ENCODE measurements at regions not wholly inside any gene's neighbourhood (a gene's known extent, or its start where the extent isn't known, plus 50 kb on each side); places are given as distances from the start of the nearest gene placed in this dataset.
"Not testable (repeated sequence)": the region's sequence is repeated elsewhere in the genome, so short reads cannot be mapped to it uniquely, and the experiment has no call there.

- CTCF ChIA-PET = no interaction called here
- H3K27ac Mint-ChIP-seq (ENCODE audit: unreplicated experiment) = no peak overlapping the region
- no peak overlapping the region for H3K4me3 Mint-ChIP-seq (ENCODE audit: low read depth, unreplicated experiment)
- H3K36me3 Mint-ChIP-seq (ENCODE audit: insufficient read depth, unreplicated experiment) = no peaks in the 10 kb centered on the region
- TF ChIP-seq CTCF (IDR thresholded peaks at IDR 0.05; ENCODE audit: unreplicated experiment) = no peak
- H3K9me3 Mint-ChIP-seq (ENCODE audit: low read depth, unreplicated experiment) = no peaks in the 10 kb centered on the region
- peaks cover 7% of the 10 kb centered on the region for H3K4me1 Mint-ChIP-seq (ENCODE audit: low read depth, unreplicated experiment)
- no TSS peak for BruUV-seq (replicated peaks)
- H3K27me3 Mint-ChIP-seq (ENCODE audit: unreplicated experiment) = no peaks in the 10 kb centered on the region
- DNase-seq = no peak
- intact Hi-C loops (cut with micrococcal nuclease; ENCODE audit: unreplicated experiment) = no loop called here
Measured at GRCh38 chr4:64079316-64079715, 329.9 kb downstream of the TECRL start.

DNA sequence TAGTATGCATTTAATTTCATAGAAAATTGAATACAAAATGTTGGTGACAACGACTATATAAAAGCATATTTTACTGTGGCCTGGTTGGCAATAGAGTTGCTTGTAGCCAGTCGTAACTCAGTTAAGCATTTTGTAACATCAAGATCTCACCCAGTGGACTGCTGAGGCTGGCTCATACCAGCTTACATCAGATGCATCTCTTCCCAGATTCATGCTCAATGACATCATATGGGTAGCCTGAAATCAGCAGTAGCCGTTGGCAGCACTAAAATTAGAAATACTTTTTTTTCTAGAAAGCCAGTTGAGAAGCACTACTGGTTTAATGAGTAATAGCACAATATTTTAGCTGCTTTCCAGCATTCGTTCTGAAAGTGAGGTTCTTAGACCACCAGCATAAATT, 341.2 kb downstream of the TECRL start:
- Mint-ChIP-seq H3K27me3 (ENCODE audit: unreplicated experiment) (no peaks in the 10 kb centered on the region), H3K27ac (ENCODE audit: unreplicated experiment) (no peak overlapping the region), H3K36me3 (ENCODE audit: insufficient read depth, unreplicated experiment) (no peaks in the 10 kb centered on the region), H3K9me3 (ENCODE audit: low read depth, unreplicated experiment) (peaks cover 3% of the 10 kb centered on the region), H3K4me3 (ENCODE audit: low read depth, unreplicated experiment) (no peak overlapping the region), H3K4me1 (ENCODE audit: low read depth, unreplicated experiment) (no peaks in the 10 kb centered on the region)
- BruUV-seq (replicated peaks) = no TSS peak
- no peak for DNase-seq
- CTCF ChIA-PET = no interaction called here
- intact Hi-C loops (cut with micrococcal nuclease; ENCODE audit: unreplicated experiment) = no loop called here
- TF ChIP-seq CTCF (IDR thresholded peaks at IDR 0.05; ENCODE audit: unreplicated experiment) = no peak

DNA sequence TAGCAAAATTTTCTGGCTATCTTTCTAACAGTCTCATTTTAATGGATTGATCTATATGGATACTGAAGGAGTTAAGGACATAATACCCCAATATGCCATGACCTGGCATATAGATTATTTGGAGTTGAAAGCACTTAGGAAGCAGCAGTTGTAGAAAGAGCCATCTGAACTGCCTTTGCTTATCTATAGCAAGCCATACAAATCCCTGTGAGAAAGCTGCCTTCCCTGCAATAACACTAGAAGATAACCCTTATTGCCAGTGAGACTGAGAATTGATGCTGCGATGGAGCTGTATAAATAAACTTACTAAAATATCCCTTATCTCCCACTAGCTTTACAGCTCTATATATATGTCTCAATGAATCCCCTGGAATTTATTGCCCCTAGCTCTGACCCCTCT, 346.3 kb downstream of the TECRL start:
- intact Hi-C loops (cut with micrococcal nuclease; ENCODE audit: unreplicated experiment) = no loop called here
- no peak for DNase-seq
- CTCF ChIA-PET = no interaction called here
- Mint-ChIP-seq H3K27me3 (ENCODE audit: unreplicated experiment) (no peaks in the 10 kb centered on the region), H3K9me3 (ENCODE audit: low read depth, unreplicated experiment) (peaks cover 3% of the 10 kb centered on the region), H3K27ac (ENCODE audit: unreplicated experiment) (no peak overlapping the region), H3K36me3 (ENCODE audit: insufficient read depth, unreplicated experiment) (no peaks in the 10 kb centered on the region), H3K4me1 (ENCODE audit: low read depth, unreplicated experiment) (no peaks in the 10 kb centered on the region), H3K4me3 (ENCODE audit: low read depth, unreplicated experiment) (no peak overlapping the region)
- no TSS peak for BruUV-seq (replicated peaks)
- no peak for TF ChIP-seq CTCF (IDR thresholded peaks at IDR 0.05; ENCODE audit: unreplicated experiment)

GRCh38 chr4:64037033-64037432, 372.2 kb downstream of the TECRL start:
- H3K4me1 Mint-ChIP-seq (ENCODE audit: low read depth, unreplicated experiment); H3K27ac Mint-ChIP-seq (ENCODE audit: unreplicated experiment); CTCF ChIA-PET; H3K9me3 Mint-ChIP-seq (ENCODE audit: low read depth, unreplicated experiment); H3K4me3 Mint-ChIP-seq (ENCODE audit: low read depth, unreplicated experiment); BruUV-seq (replicated peaks); H3K27me3 Mint-ChIP-seq (ENCODE audit: unreplicated experiment); H3K36me3 Mint-ChIP-seq (ENCODE audit: insufficient read depth, unreplicated experiment); intact Hi-C loops (cut with micrococcal nuclease; ENCODE audit: unreplicated experiment); DNase-seq: not testable (repeated sequence)

DNA sequence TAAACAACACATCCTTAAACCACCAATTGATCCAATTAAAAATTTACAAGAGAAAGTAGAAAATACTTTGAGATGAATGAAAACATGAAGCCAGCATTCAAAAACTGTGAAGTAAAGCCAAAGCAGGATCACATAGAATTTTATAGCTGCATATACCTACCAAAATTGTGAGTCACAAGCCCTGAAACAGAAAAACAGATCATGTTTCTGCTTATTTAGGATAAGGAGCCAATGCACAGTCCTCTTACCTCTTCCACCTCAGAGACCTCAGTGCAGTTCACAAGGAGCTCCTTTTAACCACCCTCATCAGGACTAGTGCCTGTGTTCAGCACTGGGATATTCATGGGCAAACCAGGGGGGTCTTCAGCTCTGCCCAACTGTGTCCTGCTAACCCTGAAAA, 386.7 kb downstream of the TECRL start:
- H3K36me3 Mint-ChIP-seq (ENCODE audit: insufficient read depth, unreplicated experiment) = no peaks in the 10 kb centered on the region
- no peaks in the 10 kb centered on the region for H3K4me1 Mint-ChIP-seq (ENCODE audit: low read depth, unreplicated experiment)
- no peaks in the 10 kb centered on the region for H3K27me3 Mint-ChIP-seq (ENCODE audit: unreplicated experiment)
- no TSS peak for BruUV-seq (replicated peaks)
- no peak for DNase-seq
- H3K4me3 Mint-ChIP-seq (ENCODE audit: low read depth, unreplicated experiment) = no peak overlapping the region
- H3K9me3 Mint-ChIP-seq (ENCODE audit: low read depth, unreplicated experiment) = peaks cover 4% of the 10 kb centered on the region
- CTCF ChIA-PET = no interaction called here
- intact Hi-C loops (cut with micrococcal nuclease; ENCODE audit: unreplicated experiment) = no loop called here
- no peak overlapping the region for H3K27ac Mint-ChIP-seq (ENCODE audit: unreplicated experiment)
- no peak for TF ChIP-seq CTCF (IDR thresholded peaks at IDR 0.05; ENCODE audit: unreplicated experiment)
